Peyer's patch (tissue), 4 donors: ENCODE measurements at regions not wholly inside any gene's neighbourhood (a gene's known extent, or its start where the extent isn't known, plus 50 kb on each side); places are given as distances from the start of the nearest gene placed in this dataset.

Source experiments
- DNase-seq, 3 donors: peaks; one replicate each; pipeline ENCODE4 v3.0.0-alpha.2; 2017 to 2019
- H3K27ac ChIP-seq, 4 donors: fragments of 200-600 bp; sonication (generic); one replicate each; pipeline ENCODE4 v1.5.1; 2016 to 2019
- H3K27me3 ChIP-seq, 2 donors: fragments of 200-600 bp; sonication (generic); one replicate each; pipeline ENCODE4 v1.5.1; 2019
- H3K36me3 ChIP-seq, 3 donors: fragments of 200-600 bp; sonication (generic); one replicate each; pipeline ENCODE4 v1.5.1; 2016 to 2019
- H3K4me1 ChIP-seq, 4 donors: fragments of 200-600 bp; sonication (generic); one replicate each; pipeline ENCODE4 v1.5.1; 2016 to 2019
- H3K4me3 ChIP-seq, 4 donors: fragments of 200-600 bp; sonication (generic); 1 replicate in 3 of 4; 2 replicates in 1 of 4; pipeline ENCODE4 v1.5.1; 2016 to 2019; ENCODE audit warnings: mild to moderate bottlenecking in 1 of 4
- H3K9me3 ChIP-seq, 4 donors: fragments of 200-600 bp; sonication (generic); one replicate each; pipeline ENCODE4 v1.5.1; 2016 to 2019; ENCODE audit warnings: mild to moderate bottlenecking in 1 of 4
- POLR2A ChIP-seq, 2 donors: fragments of 450-650 bp; IDR thresholded peaks; one replicate each; pipeline ENCODE4 v1.5.1; 2017; ENCODE audit warnings: antibody characterized with exemption in 2 of 2, mild to moderate bottlenecking in 2 of 2, moderate library complexity in 2 of 2
- TF ChIP-seq, protein P1 (sequence below), 6 experiments: fragments of 450-650 bp in 4 of 6; fragments of 200-600 bp in 2 of 6; sonication (generic) in 1 of 6; IDR thresholded peaks; one replicate each; pipeline ENCODE4 v1.5.1; 2017 to 2019; ENCODE audit warnings: antibody characterized with exemption in 6 of 6, mild to moderate bottlenecking in 3 of 6, moderate library complexity in 1 of 6

DNA sequence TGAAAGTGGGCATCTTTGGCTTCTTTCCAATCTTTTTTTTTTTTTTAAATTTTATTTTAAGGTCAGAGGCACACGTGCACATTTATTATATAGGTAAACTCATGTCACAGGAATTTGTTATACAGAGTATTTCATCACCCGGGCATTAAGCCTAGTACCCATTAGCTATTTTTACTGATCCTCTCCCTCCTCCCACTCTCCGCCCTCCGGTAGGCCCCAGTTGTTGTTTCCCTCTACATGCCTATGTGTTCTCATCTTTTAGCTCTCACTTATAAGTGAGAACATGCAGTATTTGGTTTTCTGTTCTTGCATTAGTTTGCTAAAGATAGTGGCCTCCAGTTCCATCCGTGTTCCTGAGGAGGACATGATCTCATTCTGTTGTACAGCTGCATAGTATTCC is 108.5 kb downstream of the CYB561 start:
- TF ChIP-seq POLR2A (IDR thresholded peaks at IDR 0.05) = no peak
- TF ChIP-seq, protein P1, sequence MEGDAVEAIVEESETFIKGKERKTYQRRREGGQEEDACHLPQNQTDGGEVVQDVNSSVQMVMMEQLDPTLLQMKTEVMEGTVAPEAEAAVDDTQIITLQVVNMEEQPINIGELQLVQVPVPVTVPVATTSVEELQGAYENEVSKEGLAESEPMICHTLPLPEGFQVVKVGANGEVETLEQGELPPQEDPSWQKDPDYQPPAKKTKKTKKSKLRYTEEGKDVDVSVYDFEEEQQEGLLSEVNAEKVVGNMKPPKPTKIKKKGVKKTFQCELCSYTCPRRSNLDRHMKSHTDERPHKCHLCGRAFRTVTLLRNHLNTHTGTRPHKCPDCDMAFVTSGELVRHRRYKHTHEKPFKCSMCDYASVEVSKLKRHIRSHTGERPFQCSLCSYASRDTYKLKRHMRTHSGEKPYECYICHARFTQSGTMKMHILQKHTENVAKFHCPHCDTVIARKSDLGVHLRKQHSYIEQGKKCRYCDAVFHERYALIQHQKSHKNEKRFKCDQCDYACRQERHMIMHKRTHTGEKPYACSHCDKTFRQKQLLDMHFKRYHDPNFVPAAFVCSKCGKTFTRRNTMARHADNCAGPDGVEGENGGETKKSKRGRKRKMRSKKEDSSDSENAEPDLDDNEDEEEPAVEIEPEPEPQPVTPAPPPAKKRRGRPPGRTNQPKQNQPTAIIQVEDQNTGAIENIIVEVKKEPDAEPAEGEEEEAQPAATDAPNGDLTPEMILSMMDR (IDR thresholded peaks at IDR 0.05) = no peak
- Histone ChIP-seq H3K4me3 (no peak overlapping the region), H3K36me3 (no peaks in the 10 kb centered on the region), H3K4me1 (no peaks in the 10 kb centered on the region), H3K9me3 (no peaks in the 10 kb centered on the region), H3K27me3 (no peaks in the 10 kb centered on the region), H3K27ac (no peak overlapping the region)
- no peak for DNase-seq

DNA sequence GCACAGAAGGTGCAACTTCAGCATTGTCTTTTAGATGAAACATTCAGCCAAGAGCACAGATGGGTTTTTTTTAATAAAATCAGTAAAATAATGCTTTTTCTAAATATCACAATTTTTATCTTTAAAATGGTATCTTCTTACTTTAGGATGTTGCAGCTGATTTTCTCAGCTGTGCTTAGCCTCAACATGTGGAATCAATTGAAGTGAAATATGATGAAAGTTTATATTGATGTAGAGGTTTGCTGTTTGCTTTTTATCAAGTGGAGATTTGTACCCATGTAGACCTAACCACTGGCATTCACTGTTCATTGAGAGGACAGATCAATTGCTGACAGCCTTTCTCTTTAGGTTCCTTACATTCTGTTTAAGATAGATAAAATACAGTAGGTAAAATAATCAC is 107.8 kb downstream of the CYB561 start:
- Histone ChIP-seq H3K27ac (no peak overlapping the region), H3K36me3 (no peaks in the 10 kb centered on the region), H3K9me3 (no peaks in the 10 kb centered on the region), H3K4me3 (no peak overlapping the region), H3K27me3 (no peaks in the 10 kb centered on the region), H3K4me1 (no peaks in the 10 kb centered on the region)
- TF ChIP-seq POLR2A (IDR thresholded peaks at IDR 0.05) = no peak
- TF ChIP-seq, protein P1 (IDR thresholded peaks at IDR 0.05) = no peak
- DNase-seq = no peak

DNA sequence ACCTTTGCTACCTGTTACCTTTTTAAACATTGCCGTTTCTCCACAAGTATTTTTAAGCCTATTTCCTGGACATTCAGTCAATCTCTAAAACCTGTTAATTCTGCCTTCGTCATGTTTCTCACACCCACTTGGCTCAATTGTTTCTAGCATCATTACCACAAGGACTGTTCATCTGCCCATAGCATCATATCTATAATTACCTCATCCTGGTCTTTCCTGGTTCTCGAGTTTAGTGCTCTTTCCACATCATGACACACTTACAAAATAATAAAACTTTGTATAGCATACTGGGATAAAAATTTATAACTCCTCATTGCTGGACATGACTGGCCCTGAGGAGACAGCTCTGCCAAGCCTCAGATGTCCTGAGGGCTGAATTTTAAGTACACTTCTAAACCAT is 104.8 kb downstream of the CYB561 start:
- no peaks in the 10 kb centered on the region for H3K9me3 ChIP-seq
- TF ChIP-seq, protein P1 (IDR thresholded peaks at IDR 0.05) = no peak
- no peak for TF ChIP-seq POLR2A (IDR thresholded peaks at IDR 0.05)
- no peak overlapping the region for H3K27ac ChIP-seq
- H3K27me3 ChIP-seq = no peaks in the 10 kb centered on the region
- H3K4me1 ChIP-seq = no peaks in the 10 kb centered on the region
- H3K36me3 ChIP-seq = no peaks in the 10 kb centered on the region
- H3K4me3 ChIP-seq = no peak overlapping the region
- DNase-seq = no peak

DNA sequence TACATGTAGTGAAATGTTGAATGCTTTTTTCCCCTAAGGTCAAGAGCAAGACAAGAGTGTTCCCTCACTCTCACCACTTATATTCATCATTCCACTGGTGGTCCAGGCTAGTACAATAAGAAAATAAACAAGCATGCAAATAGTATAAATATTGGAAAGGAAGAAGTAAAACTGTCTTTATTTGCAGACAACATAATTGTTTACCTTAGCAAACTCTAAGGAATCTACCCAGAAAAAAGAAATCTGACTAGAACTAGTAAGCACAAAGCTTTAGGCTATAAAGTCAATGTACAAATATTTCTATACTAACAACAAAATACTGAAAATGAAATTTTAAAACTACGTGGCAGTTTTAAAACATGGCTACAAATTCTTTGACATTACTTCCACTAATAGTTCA is 101.7 kb downstream of the CYB561 start:
- no peaks in the 10 kb centered on the region for H3K36me3 ChIP-seq
- H3K27ac ChIP-seq = no peak overlapping the region
- no peak overlapping the region for H3K4me3 ChIP-seq
- TF ChIP-seq, protein P1 (IDR thresholded peaks at IDR 0.05) = no peak
- no peak for TF ChIP-seq POLR2A (IDR thresholded peaks at IDR 0.05)
- H3K9me3 ChIP-seq = no peaks in the 10 kb centered on the region
- H3K27me3 ChIP-seq = no peaks in the 10 kb centered on the region
- H3K4me1 ChIP-seq = no peaks in the 10 kb centered on the region
- no peak for DNase-seq

DNA sequence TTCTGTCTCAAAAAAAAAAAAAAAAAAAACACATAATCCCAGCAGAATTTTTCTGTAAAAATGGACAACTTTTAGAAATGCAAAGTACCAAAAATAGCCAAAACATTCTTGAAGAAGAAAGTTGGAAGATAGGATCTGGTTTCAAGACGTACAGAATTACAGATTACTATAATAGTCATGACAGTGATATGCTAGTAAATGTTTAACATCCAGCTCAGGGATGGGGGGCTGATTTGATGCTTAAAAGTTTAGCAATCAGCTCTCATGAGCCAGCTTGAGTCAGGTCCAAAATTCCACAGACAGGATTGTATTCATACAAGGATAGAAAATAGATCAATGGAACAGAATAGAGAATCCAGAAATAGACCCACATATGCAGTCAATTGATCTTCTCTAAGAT is 100.5 kb downstream of the CYB561 start:
- Histone ChIP-seq H3K27ac (no peak overlapping the region), H3K36me3 (no peaks in the 10 kb centered on the region), H3K9me3 (no peaks in the 10 kb centered on the region), H3K27me3 (no peaks in the 10 kb centered on the region), H3K4me3 (no peak overlapping the region), H3K4me1 (no peaks in the 10 kb centered on the region)
- no peak for DNase-seq
- no peak for TF ChIP-seq POLR2A (IDR thresholded peaks at IDR 0.05)
- TF ChIP-seq, protein P1 (IDR thresholded peaks at IDR 0.05) = no peak

DNA sequence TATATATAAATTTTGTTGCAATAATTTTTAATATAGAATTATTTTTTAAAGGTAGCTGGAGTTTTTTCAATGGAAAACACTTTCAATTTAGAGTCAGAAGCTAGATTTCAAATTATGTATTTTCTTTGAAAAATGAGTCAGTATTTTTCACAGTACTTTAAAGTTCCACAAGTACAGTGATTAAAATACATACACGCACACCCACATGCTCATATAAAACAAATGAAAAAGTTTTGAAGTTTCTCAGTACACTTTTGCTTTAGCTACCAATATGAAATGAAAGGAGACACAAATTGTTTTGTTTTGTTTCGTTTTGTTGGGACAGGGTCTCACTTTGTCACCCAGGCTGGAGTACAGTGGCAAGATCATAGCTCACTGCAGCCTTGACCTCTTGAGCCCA is 98.6 kb downstream of the CYB561 start:
- TF ChIP-seq, protein P1 (IDR thresholded peaks at IDR 0.05) = no peak
- TF ChIP-seq POLR2A (IDR thresholded peaks at IDR 0.05) = no peak

More for the DNA sequence above, 98.6 kb downstream of the CYB561 start:
- DNase-seq = no peak
- Histone ChIP-seq H3K27me3 (no peaks in the 10 kb centered on the region), H3K4me1 (no peaks in the 10 kb centered on the region), H3K9me3 (no peaks in the 10 kb centered on the region), H3K36me3 (no peaks in the 10 kb centered on the region), H3K4me3 (no peak overlapping the region), H3K27ac (no peak overlapping the region)
